OCI-LY1 (cell line): ENCODE measurements at regions not wholly inside any gene's neighbourhood (a gene's known extent, or its start where the extent isn't known, plus 50 kb on each side); places are given as distances from the start of the nearest gene placed in this dataset.

Experiments
- H2AFZ ChIP-seq: fragments of 200-600 bp; sonication (generic), shearing (Covaris generic); 2 replicates; pipeline ENCODE4 v1.6.0; 2014; ENCODE audit warnings: antibody characterized with exemption, mild to moderate bottlenecking, low read length
- H3F3A ChIP-seq: fragments of 200-600 bp; sonication (generic), shearing (Covaris generic); 2 replicates; pipeline ENCODE4 v1.6.0; 2014; ENCODE audit warnings: mild to moderate bottlenecking, antibody characterized with exemption, low read length, moderate library complexity; ENCODE audit not compliant: insufficient read depth
- H3K27ac ChIP-seq: fragments of 200-600 bp; sonication (generic); 2 replicates; pipeline ENCODE4 v1.5.1; 2014; ENCODE audit warnings: low read length, mixed run types, mild to moderate bottlenecking, low read depth; ENCODE audit not compliant: poor library complexity, severe bottlenecking
- H3K27me3 ChIP-seq: fragments of 200-600 bp; sonication (generic); 2 replicates; pipeline ENCODE4 v1.6.0; 2014; ENCODE audit warnings: antibody characterized with exemption, mild to moderate bottlenecking, low read length, moderate library complexity; ENCODE audit not compliant: insufficient read depth
- H3K36me3 ChIP-seq: fragments of 200-600 bp; sonication (generic); 2 replicates; pipeline ENCODE4 v1.6.1; 2014; ENCODE audit warnings: mild to moderate bottlenecking, antibody characterized with exemption, low read length, moderate library complexity, mixed read lengths; ENCODE audit not compliant: insufficient read depth
- H3K4me1 ChIP-seq: fragments of 200-600 bp; sonication (generic); 2 replicates; pipeline ENCODE4 v1.5.1; 2014; ENCODE audit warnings: mild to moderate bottlenecking, low read length, moderate library complexity; ENCODE audit not compliant: insufficient read depth, severe bottlenecking
- H3K4me2 ChIP-seq: fragments of 200-600 bp; sonication (generic), shearing (Covaris generic); 2 replicates; pipeline ENCODE4 v1.6.1; 2014; ENCODE audit warnings: low read length
- H3K4me3 ChIP-seq: fragments of 200-600 bp; sonication (generic); 2 replicates; pipeline ENCODE4 v1.5.1; 2014; ENCODE audit warnings: low read length, low read depth, mild to moderate bottlenecking, mixed read lengths; ENCODE audit not compliant: poor library complexity, severe bottlenecking
- H3K79me2 ChIP-seq: fragments of 200-600 bp; shearing (Covaris generic); 2 replicates; pipeline ENCODE4 v1.6.1; 2016; ENCODE audit warnings: mixed run types, low read length, mixed read lengths; ENCODE audit not compliant: insufficient read depth
- H3K9ac ChIP-seq: fragments of 200-600 bp; sonication (generic), shearing (Covaris generic); 2 replicates; pipeline ENCODE4 v1.6.1; 2014; ENCODE audit warnings: mild to moderate bottlenecking, low read length, mixed read lengths
- H3K9me2 ChIP-seq: fragments of 200-600 bp; sonication (generic), shearing (Covaris generic); 2 replicates; pipeline ENCODE4 v1.6.1; 2014; ENCODE audit warnings: low read depth, mild to moderate bottlenecking, low read length, mixed read lengths
- H3K9me3 ChIP-seq: fragments of 200-600 bp; shearing (Covaris generic); 2 replicates; pipeline ENCODE4 v1.6.1; 2014; ENCODE audit warnings: low read length, mixed read lengths
- H4K20me1 ChIP-seq: fragments of 200-600 bp; sonication (generic), shearing (Covaris generic); 2 replicates; pipeline ENCODE4 v1.6.0; 2016; ENCODE audit warnings: mild to moderate bottlenecking, low read length; ENCODE audit not compliant: insufficient read depth
- CTCF ChIP-seq: fragments of 200-600 bp; sonication (generic), shearing (Covaris generic); IDR thresholded peaks from 2 replicates; pipeline ENCODE4 v1.5.1; 2017; ENCODE audit warnings: mild to moderate bottlenecking, antibody characterized with exemption, low read length, moderate library complexity, mixed read lengths
- EZH2 ChIP-seq: fragments of 200-600 bp; sonication (generic), shearing (Covaris generic); IDR thresholded peaks from 2 replicates; pipeline ENCODE4 v1.8.0; 2017; ENCODE audit warnings: borderline replicate concordance, mixed run types, mild to moderate bottlenecking, antibody characterized with exemption, low read length, moderate library complexity, mixed read lengths

- no peaks in the 10 kb centered on the region for H3K79me2 ChIP-seq
- no peak overlapping the region for H2AFZ ChIP-seq
- no peaks in the 10 kb centered on the region for H3K36me3 ChIP-seq
- no peaks in the 10 kb centered on the region for H3K9me2 ChIP-seq
- no peaks in the 10 kb centered on the region for H3K9me3 ChIP-seq
- peak overlapping the region; percentile 75 for H3K9ac ChIP-seq
- H3K4me2 ChIP-seq, result peak overlapping the region; percentile 76
- H3F3A ChIP-seq, result peaks cover 7% of the 10 kb centered on the region
- no peaks in the 10 kb centered on the region for H3K27me3 ChIP-seq
- no peaks in the 10 kb centered on the region for H4K20me1 ChIP-seq
- H3K4me3 ChIP-seq, result no peak overlapping the region
- peaks cover 100% of the 10 kb centered on the region for H3K4me1 ChIP-seq
- no peak for TF ChIP-seq EZH2
- TF ChIP-seq CTCF, result no peak
- peak overlapping the region; percentile 98 for H3K27ac ChIP-seq
Observed at GRCh38 chr14:22485649-22486048, 103.4 kb downstream of the DAD1 start.

GRCh38 chr14:22485178-22485577 lies 103.8 kb downstream of the DAD1 start:
- Histone ChIP-seq H3K9me3 (no peaks in the 10 kb centered on the region), H3K27me3 (no peaks in the 10 kb centered on the region), H3K9ac (peak overlapping the region; percentile 75), H3K27ac (peak overlapping the region; percentile 98), H3F3A (peaks cover 3% of the 10 kb centered on the region; the same call in 1 of the 2 replicates), H3K36me3 (no peaks in the 10 kb centered on the region), H3K9me2 (no peaks in the 10 kb centered on the region), H3K4me2 (peak overlapping the region; percentile 76; the same call in 1 of the 2 replicates), H3K4me1 (peaks cover 100% of the 10 kb centered on the region), H2AFZ (no peak overlapping the region), H4K20me1 (no peaks in the 10 kb centered on the region), H3K79me2 (no peaks in the 10 kb centered on the region), H3K4me3 (no peak overlapping the region)
- TF ChIP-seq CTCF, result no peak
- no peak for TF ChIP-seq EZH2

DNA sequence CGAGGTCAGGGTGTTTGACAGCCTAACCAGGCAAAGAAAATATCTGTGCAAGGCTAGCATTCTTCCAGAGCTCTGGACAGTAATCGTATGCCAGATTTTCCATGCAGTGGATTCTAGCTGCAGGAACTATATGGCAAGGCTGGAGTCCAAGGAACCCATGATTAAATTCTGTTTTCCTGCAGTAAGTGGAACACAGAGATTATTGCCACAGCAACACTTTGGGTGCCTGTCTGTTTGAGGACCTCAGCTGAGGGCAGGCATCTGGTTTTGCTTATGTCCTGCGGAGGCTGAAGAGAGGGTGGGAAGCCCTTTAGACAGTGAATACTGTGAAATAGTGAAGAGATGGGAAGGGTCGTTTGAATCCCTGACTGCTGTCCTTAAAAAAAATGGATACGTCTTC lies 104.4 kb downstream of the DAD1 start:
- peak overlapping the region; percentile 98 for H3K27ac ChIP-seq

More for the DNA sequence above, 104.4 kb downstream of the DAD1 start:
- peaks cover 100% of the 10 kb centered on the region for H3K4me1 ChIP-seq
- peak overlapping the region; percentile 29 for H3K4me3 ChIP-seq
- TF ChIP-seq CTCF, result no peak
- no peaks in the 10 kb centered on the region for H3K9me3 ChIP-seq
- peak overlapping the region; percentile 75 for H3K9ac ChIP-seq
- H4K20me1 ChIP-seq, result no peaks in the 10 kb centered on the region
- no peaks in the 10 kb centered on the region for H3K27me3 ChIP-seq
- no peak overlapping the region for H2AFZ ChIP-seq
- H3K9me2 ChIP-seq, result no peaks in the 10 kb centered on the region
- H3K79me2 ChIP-seq, result no peaks in the 10 kb centered on the region
- peak overlapping the region; percentile 76 for H3K4me2 ChIP-seq
- H3K36me3 ChIP-seq, result no peaks in the 10 kb centered on the region
- peaks cover 3% of the 10 kb centered on the region; the same call in 1 of the 2 replicates for H3F3A ChIP-seq
